HL-60/S4 treated with retinoic acid at 250 ng/mL for 4 days and 3 days (cell line): ENCODE measurements at regions not wholly inside any gene's neighbourhood (a gene's known extent, or its start where the extent isn't known, plus 50 kb on each side); places are given as distances from the start of the nearest gene placed in this dataset.
"Not testable (repeated sequence)": the region's sequence is repeated elsewhere in the genome, so short reads cannot be mapped to it uniquely, and the experiment has no call there.

Experiments
- in situ Hi-C: fragments of 300-500 bp; cut with MboI; formaldehyde crosslinking; loops from 2 replicates; pipeline ENCODE4 v1.7.0; 2022; ENCODE audit warnings: low sequenced_read_pairs

DNA sequence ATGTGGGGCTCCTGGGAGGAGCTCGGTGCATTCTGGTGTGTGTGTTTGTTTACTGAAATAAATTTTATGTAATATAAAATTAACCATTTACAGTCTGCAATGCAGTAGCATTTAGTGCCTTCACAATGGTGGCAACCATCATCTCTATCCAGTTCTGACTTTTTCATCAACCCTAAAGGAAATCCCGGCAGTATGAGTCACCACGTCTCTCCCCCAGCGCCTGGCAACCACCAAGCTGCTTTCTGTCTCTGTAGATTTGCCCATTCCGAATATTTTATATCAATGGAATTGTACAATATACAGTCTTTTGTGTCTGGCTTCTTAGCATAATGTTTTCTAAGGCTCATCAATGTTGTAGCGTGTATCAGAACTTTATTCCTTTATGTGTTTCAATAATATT lies 300.5 kb downstream of the MIAT start:
- in situ Hi-C loops = no loop called here

DNA sequence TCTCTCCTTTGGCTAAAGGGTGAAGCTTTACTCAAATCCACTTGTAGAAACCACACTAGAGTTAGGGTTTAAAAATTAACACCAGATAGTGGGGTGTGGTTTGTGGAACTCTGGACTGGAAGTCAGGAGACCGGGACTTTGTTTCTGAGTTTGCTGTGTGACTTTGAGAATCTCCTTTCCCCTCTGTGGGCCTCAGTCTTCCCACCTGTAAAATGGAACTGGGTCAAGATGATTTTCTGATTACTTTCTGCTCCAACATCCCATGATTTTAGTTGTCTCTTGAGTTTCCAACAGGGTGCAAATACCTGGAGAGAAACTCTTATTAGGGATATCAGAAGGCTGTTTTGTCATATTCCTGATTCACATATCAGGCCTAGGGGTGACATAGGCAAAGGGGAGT lies 301.0 kb downstream of the MIAT start:
- in situ Hi-C loops = no loop called here

DNA sequence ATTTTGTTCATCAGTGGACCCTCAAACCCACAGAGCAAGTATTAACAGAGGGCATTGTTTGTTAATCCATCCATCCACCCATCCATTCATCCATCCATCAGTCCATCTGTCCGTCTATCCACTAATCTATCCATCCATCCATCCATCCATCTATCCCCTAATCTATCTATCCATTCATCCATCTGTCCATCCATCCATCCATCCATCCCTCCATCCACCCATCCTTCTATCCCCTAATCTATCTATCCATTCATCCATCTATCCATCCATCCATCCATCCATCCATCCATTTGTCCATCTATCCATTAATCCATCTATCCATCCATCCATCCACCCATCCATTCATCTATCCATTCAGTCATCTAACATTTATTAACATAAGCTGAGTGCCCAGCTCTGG lies 307.3 kb downstream of the MIAT start:
- in situ Hi-C loops = no loop called here

DNA sequence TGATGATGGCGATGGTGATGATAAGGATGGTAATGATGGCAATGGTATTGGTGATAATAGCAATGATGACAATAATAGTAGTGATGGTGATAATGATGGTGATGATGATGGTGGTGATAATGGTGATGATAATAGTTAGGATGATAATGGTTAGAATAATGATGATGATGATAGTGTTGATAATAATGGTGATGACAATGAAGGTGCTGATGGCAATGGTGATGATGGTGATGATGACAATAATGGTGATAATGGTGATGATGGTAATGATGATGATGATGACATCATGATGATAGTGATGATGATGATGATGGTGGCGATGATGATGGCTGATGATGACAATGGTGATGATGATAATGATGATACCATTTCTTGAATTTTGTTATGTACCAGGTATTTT lies 309.9 kb downstream of the MIAT start:
- in situ Hi-C loops = no loop called here

DNA sequence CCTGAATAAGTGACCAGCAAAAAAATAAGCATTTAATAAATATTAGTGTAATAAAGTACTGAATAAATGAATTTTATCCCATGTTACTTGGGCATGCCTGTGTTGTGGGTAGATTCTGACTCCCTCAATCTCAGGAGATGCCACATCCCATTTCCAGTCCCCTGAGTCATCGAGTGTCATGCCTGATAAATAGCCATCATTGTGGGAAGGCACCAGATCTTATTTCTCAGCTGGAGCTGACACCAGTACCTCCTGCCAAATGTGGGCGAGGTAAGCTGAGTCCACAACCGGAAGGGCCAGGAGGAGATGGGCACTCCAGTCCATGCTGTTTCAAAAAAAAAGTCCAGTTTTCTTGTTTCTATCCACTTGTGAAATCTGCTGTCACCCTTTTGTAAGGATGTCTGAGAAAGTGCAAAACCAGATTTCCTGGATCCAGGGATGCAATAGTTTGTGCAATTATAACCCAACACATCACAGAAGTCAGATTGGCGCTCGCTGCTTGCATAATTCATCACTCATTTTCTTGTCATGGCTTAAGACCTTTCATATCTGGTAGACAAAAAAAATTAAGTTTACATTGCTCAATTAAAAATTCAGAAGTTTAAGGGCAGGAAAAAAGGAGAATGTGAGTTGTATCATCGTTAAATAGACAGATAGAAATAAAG lies 311.6 kb downstream of the MIAT start:
- in situ Hi-C loops = no loop called here

DNA sequence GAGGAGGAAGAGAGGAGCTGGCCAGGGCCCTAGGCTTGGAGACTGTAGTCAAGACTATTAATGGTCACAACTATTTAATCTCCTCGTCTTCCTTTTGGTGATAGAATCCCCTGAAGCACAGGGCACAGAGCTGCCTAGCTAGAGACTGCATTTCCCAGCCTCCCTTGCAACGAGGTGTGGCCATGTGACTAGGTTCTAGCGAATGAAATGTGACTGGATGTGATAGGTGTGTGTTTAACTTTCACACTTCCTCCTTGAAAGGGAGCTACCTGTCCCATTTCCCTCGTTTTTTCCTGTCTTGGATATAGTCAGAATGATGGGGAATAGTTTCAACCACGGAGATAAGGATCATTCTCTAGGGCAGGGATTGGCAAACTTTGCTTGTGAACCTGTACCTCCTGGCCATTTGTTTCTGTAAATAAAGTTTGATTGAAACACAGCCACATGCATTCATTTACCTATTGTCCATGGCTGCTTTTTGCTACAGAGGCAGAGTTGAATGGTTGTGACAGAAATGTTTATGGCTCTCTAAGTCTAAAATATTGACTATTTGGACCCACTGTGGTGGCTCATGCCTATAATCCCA lies 313.5 kb downstream of the MIAT start:
- in situ Hi-C loops = no loop called here

DNA sequence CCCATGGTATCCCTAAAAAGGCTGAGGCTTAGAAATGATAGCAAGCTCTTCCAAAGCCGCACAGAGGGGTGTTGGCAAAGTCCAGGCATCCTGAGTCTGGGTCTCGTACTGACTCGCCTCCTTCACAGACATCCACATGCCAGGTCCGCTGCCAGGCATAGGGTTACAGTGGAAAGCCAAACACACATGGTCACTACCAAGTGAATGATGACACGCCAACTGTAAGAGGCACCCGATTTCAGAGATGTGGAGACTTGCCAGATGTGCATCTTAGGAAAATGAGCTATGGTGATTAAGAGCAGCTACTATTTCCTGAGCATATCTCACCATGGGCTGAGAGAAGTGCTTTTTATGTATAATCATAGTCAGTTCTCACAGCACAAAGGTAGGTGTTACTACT lies 314.9 kb downstream of the MIAT start:
- in situ Hi-C loops = no loop called here

DNA sequence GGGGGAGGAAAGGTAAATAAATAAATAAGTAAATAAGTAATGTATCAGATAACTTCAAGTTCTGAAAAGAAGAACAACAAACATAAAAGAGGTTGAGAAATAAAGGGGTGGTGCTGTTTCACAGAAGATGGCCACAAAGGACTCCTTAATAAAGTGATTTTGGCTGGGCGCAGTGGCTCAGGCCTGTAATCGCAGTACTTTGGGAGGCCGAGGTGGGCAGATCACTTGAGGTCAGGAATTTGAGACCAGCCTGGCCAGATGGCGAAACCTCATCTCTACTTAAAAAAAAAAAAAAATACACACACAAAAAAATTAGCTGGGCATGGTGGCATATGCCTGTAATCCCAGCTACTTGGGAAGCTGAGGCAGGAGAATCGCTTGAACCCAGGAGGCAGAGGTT lies 315.5 kb downstream of the MIAT start:
- in situ Hi-C loops = not testable (repeated sequence)

DNA sequence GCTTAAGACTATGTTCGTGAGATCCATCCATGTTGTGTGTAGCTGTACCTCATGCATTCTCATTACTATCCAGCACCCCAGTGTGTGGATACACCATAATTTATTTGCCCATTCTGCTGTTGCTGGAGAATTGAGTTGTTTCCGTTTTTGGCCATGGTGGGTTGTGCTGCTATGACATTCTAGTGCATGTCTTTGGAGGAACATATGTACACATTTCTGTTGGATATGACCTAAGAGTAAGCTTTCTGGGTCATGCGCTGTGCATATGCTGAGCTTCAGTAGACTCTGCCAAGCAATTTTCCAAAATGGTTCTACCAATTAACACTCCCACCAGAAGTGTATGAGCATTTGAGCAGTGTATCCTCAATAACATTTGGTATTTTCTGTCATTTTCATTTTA lies 316.6 kb downstream of the MIAT start:
- in situ Hi-C loops = no loop called here

DNA sequence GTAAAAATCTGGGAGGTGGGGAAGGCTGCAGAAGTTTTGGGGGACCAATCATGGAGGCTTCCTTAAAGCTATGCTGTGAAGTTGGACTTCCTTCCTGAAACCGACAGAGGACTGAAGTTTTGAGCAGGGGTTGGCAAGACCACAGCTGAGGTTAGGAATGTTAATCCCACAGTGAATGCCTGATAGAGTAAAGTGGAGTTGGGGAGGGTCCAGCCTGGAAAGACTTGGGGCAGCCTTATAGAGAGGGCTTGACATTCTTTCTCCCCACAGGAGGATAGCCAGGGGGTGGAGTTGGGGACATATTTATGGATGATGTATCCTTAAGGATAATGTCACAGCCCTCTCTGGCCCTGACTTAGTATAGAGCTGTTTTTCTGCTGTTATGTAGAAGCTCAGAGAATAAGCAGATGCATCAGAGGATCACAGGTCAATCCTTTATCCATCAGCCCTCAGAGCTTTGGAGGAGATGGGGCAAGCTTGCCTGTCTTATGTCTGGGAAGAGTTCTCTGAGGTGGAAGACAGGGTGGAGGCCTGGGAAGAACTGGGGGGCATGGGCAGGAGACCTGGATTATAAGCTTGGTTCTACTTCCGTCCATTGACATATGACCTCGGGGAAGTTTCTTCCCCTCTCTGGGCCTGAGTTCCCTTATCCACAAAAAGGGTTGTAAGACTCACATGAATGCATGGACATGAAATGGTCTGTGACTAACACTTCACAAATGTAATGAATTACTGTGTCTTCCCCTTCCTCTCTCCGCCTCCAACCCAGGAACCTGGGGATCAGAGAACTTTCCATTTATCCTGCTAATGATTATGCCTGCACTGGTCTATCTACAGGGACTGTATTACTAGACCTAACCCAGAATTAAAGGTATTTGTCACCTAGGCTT lies 317.8 kb downstream of the MIAT start:
- in situ Hi-C loops = no loop called here

DNA sequence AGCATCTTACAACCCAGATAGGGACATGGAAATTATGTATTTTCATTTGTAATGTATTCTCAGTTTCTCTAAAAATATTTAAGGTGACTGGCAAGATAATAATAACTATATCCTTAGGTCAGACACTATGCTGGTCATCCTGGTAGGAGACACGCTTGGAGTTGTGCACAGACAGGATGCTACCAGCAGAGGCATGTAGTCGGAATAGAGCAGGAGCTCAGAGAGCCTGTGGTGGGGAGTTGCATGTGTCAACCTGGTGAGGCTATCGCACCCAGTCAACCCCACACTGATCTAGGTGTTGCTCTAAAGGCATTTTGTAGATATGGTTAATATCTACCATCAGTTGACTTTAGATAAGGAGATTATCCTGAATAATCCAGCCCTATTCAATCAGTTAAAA lies 318.5 kb downstream of the MIAT start:
- in situ Hi-C loops = no loop called here

DNA sequence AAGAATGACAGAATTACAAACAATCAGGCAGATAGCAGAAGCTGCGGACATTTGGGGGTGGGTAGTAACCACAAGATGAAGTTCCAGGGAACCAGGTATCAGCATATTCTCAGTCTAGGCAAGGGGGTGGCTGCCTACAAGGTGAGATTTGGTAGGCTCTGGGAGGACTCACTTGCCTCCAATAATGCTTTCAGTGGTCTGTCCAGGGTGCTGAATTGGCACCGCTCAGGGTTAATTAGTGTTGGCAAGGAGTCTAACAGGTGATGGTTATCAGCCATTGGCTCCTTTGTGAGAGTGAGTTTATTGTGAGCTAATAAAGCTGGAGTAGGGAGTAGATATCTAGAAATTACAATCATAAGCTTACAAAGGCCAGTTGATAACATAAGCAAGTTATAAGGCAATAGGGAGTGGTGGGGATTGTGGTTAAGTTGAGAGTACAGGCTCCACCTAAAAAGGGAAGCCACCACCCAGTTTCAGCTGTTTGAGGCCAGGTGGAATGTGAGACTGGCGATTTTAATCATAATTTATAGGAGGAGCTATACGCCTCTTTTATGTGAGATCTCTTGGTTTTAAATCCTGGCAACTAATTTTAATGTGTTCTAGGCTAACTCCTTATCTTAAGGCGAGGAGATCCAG lies 320.5 kb downstream of the MIAT start:
- in situ Hi-C loops = no loop called here

DNA sequence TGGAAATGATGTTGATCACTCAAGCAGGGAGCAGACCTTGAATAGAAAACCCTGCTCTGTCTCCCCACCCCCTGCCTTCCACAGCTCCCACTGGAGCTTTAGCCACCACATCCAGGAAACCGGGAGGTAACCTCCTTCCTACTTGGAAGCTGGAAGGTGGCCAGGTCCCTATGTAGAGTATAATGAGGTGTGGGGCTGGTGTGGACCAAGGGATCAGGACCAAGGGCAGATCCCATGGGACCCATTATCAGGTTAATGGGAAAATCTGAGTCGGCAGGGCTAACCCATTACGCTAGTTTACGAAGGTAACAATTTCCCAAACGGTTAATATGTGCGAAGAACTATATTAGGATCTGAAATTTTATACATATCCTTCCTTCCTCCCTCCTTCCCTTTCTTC lies 321.9 kb downstream of the MIAT start:
- in situ Hi-C loops = no loop called here

DNA sequence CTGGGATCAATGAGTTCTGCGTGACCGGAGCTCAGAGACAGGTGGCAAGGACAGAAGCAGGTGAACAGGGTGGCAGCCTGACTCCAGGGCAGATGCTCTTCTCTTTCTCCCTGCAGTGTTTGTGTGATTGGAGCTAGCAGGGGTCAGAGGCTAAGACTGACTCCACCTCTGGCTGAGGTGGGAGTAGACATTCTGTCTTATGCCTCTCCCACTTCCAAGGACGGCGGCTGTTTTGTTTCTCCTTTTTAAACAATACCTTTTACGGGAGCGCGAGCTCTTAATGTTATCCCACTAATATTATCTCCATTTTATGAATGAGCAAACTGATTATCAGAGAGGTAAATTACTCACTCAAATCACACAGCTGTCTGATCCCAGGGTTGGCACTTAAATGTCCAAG lies 323.7 kb downstream of the MIAT start:
- in situ Hi-C loops = no loop called here

DNA sequence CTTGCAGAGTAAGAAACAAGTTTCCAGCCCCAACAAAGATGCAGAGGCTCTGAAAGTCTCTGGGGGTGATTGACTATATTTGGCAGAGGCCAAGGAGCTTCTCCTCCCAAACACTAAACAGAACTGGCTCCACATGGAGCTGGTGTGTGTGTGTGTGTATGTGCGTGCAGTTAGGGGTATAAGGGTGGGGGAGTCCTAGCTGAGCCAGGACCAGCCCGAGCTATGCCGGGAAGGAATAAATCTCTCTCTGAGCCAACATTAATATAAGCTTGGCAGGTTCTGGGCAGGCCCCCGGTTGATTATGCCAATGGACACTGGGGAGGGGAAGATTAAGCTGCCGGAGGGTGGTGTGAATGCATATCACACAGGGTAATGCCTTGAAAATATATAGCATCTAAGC lies 324.2 kb downstream of the MIAT start:
- in situ Hi-C loops = no loop called here

DNA sequence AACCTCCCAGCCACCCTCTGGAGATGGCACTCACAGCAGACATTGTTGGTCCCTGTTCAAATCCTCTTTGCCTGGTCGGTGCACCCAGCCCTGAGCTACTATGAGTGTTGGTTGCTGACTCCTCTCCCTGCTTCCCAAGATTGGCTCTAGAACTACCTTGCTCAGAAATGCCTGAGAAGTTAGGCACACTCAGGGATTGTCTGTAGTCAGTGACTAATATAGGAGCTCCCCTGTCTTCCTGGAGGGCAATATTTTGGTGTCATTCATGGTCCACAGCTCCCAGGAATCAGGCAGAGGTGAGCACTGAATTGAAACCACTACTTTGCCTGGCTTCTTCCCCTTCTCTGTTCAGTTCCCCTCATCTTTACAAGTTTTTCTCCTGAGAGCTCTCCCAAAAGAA lies 325.9 kb downstream of the MIAT start:
- in situ Hi-C loops = no loop called here

DNA sequence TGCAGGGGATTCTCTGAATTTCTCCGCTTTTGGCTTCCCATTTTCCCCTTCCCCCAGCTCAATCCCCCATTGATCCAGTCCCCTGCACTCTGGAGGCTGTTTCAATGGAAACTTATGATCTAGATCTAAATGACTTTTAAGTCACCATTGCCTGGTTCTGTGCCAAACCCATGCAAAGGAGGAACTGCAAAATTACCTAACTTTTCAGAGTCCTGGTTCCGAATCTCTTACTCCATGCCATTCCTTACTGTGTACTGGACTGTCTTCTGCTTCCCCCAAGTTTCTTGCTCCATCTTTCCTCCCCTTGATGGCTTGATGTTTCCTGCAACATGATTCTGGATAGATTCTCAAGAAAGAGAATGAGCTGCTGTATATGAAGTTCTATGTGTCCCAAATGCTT lies 327.8 kb downstream of the MIAT start:
- in situ Hi-C loops = no loop called here

DNA sequence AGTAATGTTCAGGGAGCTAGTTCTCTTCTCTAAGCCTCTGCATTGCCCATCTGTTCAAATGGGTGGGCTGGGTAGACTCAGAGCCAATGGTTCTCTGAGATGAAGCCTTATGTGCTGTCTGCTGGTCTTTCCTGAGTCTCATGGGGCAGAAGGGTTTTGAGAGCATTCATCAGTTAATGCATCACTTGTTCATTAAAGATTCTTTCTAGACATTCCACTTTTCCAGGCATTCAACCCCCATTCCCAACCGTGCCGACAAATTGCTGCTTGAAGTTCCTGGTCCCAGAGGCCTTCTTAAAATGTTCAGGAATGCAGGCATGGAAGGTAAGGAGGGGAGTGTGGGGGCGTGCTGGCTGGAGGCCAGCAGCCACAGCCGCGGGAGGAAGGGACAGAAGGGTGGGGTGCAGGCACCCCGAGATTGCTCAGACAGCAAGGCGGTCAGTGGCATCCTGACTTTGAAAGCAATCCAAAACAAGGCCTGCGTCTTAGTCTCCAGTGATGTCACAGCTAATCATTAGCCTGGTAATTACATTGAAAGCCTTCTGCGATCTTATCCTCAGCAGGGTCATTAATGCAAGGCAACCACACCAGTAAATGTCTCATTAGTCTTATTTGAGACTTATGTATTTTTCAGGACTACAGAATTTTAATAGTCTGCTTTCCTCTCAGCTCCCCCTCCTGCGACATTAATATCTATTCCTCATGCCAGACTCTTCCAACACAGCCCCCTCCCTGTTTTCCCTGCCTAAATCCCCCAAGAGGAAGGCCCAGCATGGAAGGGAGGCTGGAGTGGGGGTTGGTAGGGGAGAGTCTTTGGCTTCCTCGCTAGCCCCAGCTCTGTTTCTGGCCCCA lies 328.8 kb downstream of the MIAT start:
- in situ Hi-C loops = no loop called here

DNA sequence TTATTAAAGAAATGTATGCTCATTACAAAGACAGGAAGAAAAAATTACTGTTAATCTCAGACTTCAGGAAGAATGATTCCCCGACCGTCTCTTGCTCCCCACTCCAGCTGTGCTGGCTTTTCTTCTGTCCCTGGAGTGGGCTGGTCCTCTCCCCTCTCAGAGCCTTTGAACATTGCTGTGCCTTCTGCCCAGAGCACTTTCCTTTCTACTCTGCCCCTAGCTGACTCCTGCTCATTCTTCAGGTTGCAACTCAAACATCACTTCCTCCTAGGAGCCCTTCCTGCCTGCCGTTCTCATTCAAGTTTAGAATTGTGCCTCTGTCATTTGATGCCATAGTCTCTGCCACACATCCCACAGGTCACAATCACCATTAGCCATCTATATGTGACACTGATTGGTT lies 329.5 kb downstream of the MIAT start:
- in situ Hi-C loops = no loop called here

DNA sequence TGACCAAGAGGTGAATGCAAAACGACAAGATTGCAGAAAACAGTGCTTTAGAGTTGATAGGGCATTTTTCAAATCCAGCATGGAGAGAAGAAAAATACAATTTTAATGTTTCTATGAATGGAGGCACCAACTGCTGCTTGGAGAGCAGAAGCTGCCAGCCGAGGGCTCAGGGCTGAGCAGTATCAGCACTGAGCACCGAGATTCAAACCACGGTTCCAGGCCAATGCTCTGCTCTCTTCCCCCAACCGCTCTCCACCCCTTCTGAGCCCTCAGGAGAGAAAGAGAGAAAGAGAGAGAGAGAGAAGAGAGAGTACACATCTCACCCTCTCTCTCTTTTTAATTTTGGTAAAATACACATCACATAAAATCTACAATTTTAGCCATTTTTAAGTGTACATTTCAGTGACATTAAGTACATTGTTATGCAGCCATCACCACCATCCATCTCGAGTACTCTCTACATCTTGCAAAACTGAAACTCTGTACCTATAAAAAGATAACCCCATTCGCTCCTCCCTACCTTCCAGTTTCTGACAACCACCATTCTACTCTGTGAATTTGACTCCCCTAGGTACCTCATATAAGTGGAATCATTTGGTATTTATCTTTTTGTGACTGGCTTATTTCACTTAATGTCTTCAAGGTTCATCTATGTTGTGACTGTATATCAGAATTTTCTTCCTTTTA lies 333.3 kb downstream of the MIAT start:
- in situ Hi-C loops = no loop called here
